NCI-H345 (cell line): ENCODE measurements at regions not wholly inside any gene's neighbourhood (a gene's known extent, or its start where the extent isn't known, plus 50 kb on each side); places are given as distances from the start of the nearest gene placed in this dataset.

ENCODE experiments used
- DNase-seq: peaks from one replicate; lab custom pipeline; 2025; lab: John Stamatoyannopoulos, UW

- peak; percentile 55 for DNase-seq
Measured at GRCh38 chr4:15231265-15232091, 196.4 kb upstream of the C1QTNF7 start.

GRCh38 chr4:15232366-15233263, 195.2 kb upstream of the C1QTNF7 start:
- DNase-seq = no peak

- DNase-seq = no peak
Measured at GRCh38 chr4:15233264-15233597, 194.6 kb upstream of the C1QTNF7 start.

GRCh38 chr4:15233626-15234025, 194.2 kb upstream of the C1QTNF7 start:
- DNase-seq = no peak

- no peak for DNase-seq
Measured at GRCh38 chr4:15234116-15234855, 193.5 kb upstream of the C1QTNF7 start.

GRCh38 chr4:15234856-15235126, 193.0 kb upstream of the C1QTNF7 start:
- no peak for DNase-seq

- no peak for DNase-seq
Measured at GRCh38 chr4:15235135-15235534, 192.7 kb upstream of the C1QTNF7 start.

GRCh38 chr4:15237648-15238230, 190.1 kb upstream of the C1QTNF7 start:
- no peak for DNase-seq

GRCh38 chr4:15238720-15239119, 189.1 kb upstream of the C1QTNF7 start:
- DNase-seq = no peak

GRCh38 chr4:15239866-15240265, 188.0 kb upstream of the C1QTNF7 start:
- no peak for DNase-seq

GRCh38 chr4:15240764-15241163, 187.1 kb upstream of the C1QTNF7 start:
- no peak for DNase-seq

GRCh38 chr4:15242021-15242420, 185.8 kb upstream of the C1QTNF7 start:
- no peak for DNase-seq

GRCh38 chr4:15244354-15244753, 183.5 kb upstream of the C1QTNF7 start:
- no peak for DNase-seq

- DNase-seq = no peak
Measured at GRCh38 chr4:15245006-15245530, 182.8 kb upstream of the C1QTNF7 start.

GRCh38 chr4:15250021-15250441, 177.8 kb upstream of the C1QTNF7 start:
- no peak for DNase-seq

GRCh38 chr4:15253349-15253748, 174.5 kb upstream of the C1QTNF7 start:
- DNase-seq = no peak

- no peak for DNase-seq
Measured at GRCh38 chr4:15254236-15254880, 173.5 kb upstream of the C1QTNF7 start.

- no peak for DNase-seq
Measured at GRCh38 chr4:15255537-15255936, 172.3 kb upstream of the C1QTNF7 start.

GRCh38 chr4:15260758-15261157, 167.1 kb upstream of the C1QTNF7 start:
- no peak for DNase-seq

GRCh38 chr4:15262396-15262795, 165.4 kb upstream of the C1QTNF7 start:
- no peak for DNase-seq

GRCh38 chr4:15270201-15270600, 157.6 kb upstream of the C1QTNF7 start:
- no peak for DNase-seq

- DNase-seq = no peak
Measured at GRCh38 chr4:15286041-15286440, 141.8 kb upstream of the C1QTNF7 start.
